Mucosa of rectum (tissue), 2 donors: ENCODE measurements at regions not wholly inside any gene's neighbourhood (a gene's known extent, or its start where the extent isn't known, plus 50 kb on each side); places are given as distances from the start of the nearest gene placed in this dataset.
"Not testable (repeated sequence)": the region's sequence is repeated elsewhere in the genome, so short reads cannot be mapped to it uniquely, and the experiment has no call there.

Source experiments
- H3K27ac ChIP-seq, 2 donors: one replicate each; pipeline ENCODE4 v1.7.0; 2013; ENCODE audit warnings: inconsistent platforms in 2 of 2, low read depth in 2 of 2, low read length in 2 of 2
- H3K27me3 ChIP-seq, 2 donors: one replicate each; pipeline ENCODE4 v1.7.0; 2013; ENCODE audit warnings: low read length in 2 of 2; ENCODE audit not compliant: control insufficient read depth in 2 of 2, insufficient read depth in 2 of 2
- H3K36me3 ChIP-seq, 2 donors: one replicate each; pipeline ENCODE4 v1.7.0; 2013; ENCODE audit warnings: low read length in 2 of 2; ENCODE audit not compliant: control insufficient read depth in 2 of 2, insufficient read depth in 2 of 2
- H3K4me1 ChIP-seq, 2 donors: one replicate each; pipeline ENCODE4 v1.7.0; 2013; ENCODE audit warnings: low read length in 2 of 2, mild to moderate bottlenecking in 1 of 2; ENCODE audit not compliant: control insufficient read depth in 2 of 2, insufficient read depth in 2 of 2
- H3K4me3 ChIP-seq, 2 donors: one replicate each; pipeline ENCODE4 v1.7.0; 2013; ENCODE audit warnings: low read length in 2 of 2
- H3K9ac ChIP-seq, 2 donors: one replicate each; pipeline ENCODE4 v1.7.0; 2013; ENCODE audit warnings: low read length in 2 of 2, low read depth in 1 of 2, mild to moderate bottlenecking in 1 of 2
- H3K9me3 ChIP-seq, 2 donors: one replicate each; pipeline ENCODE4 v1.7.0; 2013; ENCODE audit warnings: low read length in 2 of 2; ENCODE audit not compliant: control insufficient read depth in 2 of 2
- donor health status: healthy.
- donor health status: Normal muscosa, but diverticular disease.

- H3K27me3 ChIP-seq, H3K4me1 ChIP-seq, H3K4me3 ChIP-seq, H3K27ac ChIP-seq, H3K9ac ChIP-seq, H3K36me3 ChIP-seq, H3K9me3 ChIP-seq: not testable (repeated sequence)
Observed at GRCh38 chr21:20048130-20048837, 949.9 kb upstream of the NCAM2 start.

DNA sequence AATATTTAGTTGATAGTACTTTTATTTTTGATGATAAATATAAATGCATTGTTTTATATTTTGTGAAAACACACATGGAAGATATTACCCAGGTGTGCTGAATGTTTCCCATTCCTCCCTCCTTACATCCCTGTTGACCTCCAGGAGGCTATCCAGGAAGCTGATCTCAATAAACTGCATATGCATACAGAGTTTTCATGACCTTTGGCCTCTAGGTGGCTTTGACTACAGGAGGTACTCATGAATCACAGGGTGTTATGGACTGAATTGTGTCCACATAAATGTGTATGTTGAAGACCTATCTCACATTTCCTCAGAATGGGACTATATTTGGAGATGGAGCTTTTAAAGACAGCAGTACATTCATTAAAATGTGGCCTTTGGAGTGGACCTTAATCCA, 914.9 kb upstream of the NCAM2 start:
- Histone ChIP-seq H3K27ac (no peak overlapping the region), H3K27me3 (no peaks in the 10 kb centered on the region), H3K4me1 (no peaks in the 10 kb centered on the region), H3K36me3 (no peaks in the 10 kb centered on the region), H3K4me3 (no peak overlapping the region), H3K9me3 (no peaks in the 10 kb centered on the region), H3K9ac (no peak overlapping the region)

DNA sequence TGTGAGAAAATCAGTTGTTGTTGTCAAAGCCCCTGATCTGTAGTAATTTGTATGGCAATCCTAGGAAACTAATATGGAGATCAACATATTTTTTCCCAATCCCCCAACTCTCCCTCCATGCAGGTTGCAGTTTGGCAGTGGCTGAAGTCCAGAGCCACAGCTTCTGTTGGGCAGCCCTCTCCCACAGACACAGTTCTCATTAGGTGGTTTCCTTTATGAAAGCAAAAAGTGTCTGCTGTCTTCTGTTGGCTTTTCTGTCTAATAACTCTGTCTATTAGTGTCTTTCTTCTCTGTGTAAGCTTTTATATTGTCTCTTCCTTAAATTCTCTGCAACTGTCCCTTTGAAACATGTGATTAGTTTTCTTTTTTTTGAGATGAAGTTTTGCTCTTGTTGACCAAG, 914.3 kb upstream of the NCAM2 start:
- no peak overlapping the region for H3K9ac ChIP-seq
- no peaks in the 10 kb centered on the region for H3K36me3 ChIP-seq
- no peak overlapping the region for H3K27ac ChIP-seq
- no peaks in the 10 kb centered on the region for H3K9me3 ChIP-seq
- no peak overlapping the region for H3K4me3 ChIP-seq
- H3K4me1 ChIP-seq = no peaks in the 10 kb centered on the region
- no peaks in the 10 kb centered on the region for H3K27me3 ChIP-seq

DNA sequence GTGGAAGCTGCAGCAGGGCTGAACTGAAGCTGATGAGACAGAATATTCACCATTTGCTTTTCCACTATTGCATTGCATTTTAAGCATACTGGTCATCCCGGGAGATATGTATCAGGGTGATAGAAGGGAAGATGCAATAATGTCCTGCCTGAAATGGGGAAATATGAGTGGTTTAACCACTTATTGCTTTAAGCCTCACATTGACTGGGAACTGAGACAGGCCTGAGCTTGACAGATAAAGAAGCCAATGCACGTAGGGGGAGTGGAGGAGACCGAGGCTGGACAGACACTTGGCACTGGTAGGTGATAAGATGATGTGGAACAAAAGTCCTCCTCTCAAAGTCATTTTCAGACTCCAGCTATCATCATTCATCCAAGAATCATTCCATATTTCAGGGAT, 911.7 kb upstream of the NCAM2 start:
- no peaks in the 10 kb centered on the region for H3K36me3 ChIP-seq
- no peaks in the 10 kb centered on the region for H3K9me3 ChIP-seq
- H3K4me1 ChIP-seq = no peaks in the 10 kb centered on the region
- no peaks in the 10 kb centered on the region for H3K27me3 ChIP-seq
- H3K4me3 ChIP-seq = no peak overlapping the region
- no peak overlapping the region for H3K9ac ChIP-seq
- no peak overlapping the region for H3K27ac ChIP-seq

DNA sequence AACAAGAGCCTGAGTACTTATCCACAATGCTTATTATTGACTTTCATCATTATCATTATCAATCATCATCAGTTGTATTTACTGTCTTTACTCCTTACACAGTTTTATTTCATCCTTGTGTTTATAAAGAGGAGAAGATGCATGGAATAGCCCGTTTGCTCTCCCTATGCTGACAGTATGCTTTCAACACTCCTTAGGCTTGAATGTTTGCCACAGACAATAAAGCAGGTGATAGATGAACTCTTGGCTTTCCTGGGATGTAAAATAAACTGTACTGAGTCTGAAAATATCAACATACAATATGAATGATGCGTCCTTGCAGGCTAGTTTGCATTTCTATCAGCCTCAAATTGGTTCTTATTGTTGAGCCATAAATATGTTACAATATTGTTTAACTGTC, 891.8 kb upstream of the NCAM2 start:
- Histone ChIP-seq H3K9me3 (no peaks in the 10 kb centered on the region), H3K4me3 (no peak overlapping the region), H3K27ac (no peak overlapping the region), H3K36me3 (no peaks in the 10 kb centered on the region), H3K9ac (no peak overlapping the region), H3K4me1 (no peaks in the 10 kb centered on the region), H3K27me3 (no peaks in the 10 kb centered on the region)

DNA sequence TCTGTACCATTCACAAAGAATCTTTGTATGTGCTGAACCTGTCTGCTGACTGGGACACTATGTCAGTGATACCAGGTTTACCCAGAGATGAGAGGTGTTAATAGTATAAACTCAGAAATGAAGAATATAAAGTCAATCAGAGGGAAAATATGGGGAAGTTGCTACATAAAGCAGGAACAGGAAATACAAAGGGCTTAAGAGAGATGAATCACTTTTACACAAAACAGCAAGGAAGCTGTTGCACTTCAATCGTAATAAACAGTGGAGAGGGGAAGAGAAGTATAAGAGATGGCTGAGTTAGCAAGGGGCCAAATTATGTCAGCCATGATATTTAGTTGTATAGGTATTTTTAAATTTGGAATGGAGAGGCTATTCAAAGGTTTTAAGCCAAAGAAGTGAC, 890.2 kb upstream of the NCAM2 start:
- no peaks in the 10 kb centered on the region for H3K27me3 ChIP-seq
- no peak overlapping the region for H3K4me3 ChIP-seq
- no peak overlapping the region for H3K27ac ChIP-seq
- no peaks in the 10 kb centered on the region for H3K4me1 ChIP-seq
- H3K9me3 ChIP-seq = no peaks in the 10 kb centered on the region
- H3K9ac ChIP-seq = no peak overlapping the region
- no peaks in the 10 kb centered on the region for H3K36me3 ChIP-seq

DNA sequence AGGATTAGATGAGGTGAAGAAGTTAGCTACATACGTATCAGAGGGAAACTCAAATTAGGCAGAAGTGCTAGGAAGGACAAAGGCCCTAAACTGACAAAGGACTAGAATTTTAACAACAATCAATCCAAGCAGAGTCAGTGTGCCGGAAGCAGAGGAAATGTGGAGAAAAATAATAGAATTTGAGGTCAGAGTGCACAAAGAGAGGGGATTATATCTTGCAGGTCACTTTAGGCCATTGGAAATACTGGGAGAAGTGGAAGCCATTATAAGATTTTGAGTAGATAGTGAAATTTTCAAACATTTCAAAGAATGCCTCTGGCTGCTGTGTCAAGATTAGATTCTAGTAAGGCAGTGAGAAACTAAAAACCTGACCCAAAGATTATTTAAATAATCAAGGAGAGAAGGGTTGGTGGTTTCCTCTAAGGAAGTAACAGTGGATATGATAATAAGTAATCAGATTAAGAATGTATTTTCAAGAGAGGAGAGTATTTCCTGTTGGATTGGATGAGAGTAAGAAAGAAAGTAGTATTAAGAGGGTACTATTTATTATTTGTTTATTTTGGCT, 889.2 kb upstream of the NCAM2 start:
- no peaks in the 10 kb centered on the region for H3K36me3 ChIP-seq
- no peaks in the 10 kb centered on the region for H3K27me3 ChIP-seq
- H3K9me3 ChIP-seq = no peaks in the 10 kb centered on the region
- no peaks in the 10 kb centered on the region for H3K4me1 ChIP-seq
- H3K9ac ChIP-seq = no peak overlapping the region
- H3K27ac ChIP-seq = no peak overlapping the region
- no peak overlapping the region for H3K4me3 ChIP-seq

DNA sequence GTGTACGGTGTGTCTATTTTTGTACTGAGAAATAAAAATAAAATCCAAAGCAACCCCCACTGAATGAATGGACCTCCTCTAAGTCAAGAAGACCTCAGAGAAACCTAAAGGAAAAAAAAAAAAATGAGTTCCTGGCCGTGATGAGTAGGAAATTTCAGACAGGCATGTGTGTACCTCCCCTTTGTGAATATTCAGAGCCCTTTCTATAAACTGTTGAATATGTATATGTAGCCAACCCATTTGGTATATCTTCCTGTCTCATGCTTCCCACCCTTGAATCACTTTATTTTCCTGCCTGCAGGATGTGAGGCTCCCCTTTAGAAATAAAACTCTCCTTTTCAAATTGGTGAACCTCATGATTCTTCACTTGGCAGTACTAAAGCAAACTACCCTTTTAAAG, 887.8 kb upstream of the NCAM2 start:
- H3K36me3 ChIP-seq = no peaks in the 10 kb centered on the region
- H3K9me3 ChIP-seq = no peaks in the 10 kb centered on the region
- H3K4me1 ChIP-seq = no peaks in the 10 kb centered on the region
- H3K27me3 ChIP-seq = no peaks in the 10 kb centered on the region
- no peak overlapping the region for H3K27ac ChIP-seq
- H3K9ac ChIP-seq = no peak overlapping the region
- no peak overlapping the region for H3K4me3 ChIP-seq

DNA sequence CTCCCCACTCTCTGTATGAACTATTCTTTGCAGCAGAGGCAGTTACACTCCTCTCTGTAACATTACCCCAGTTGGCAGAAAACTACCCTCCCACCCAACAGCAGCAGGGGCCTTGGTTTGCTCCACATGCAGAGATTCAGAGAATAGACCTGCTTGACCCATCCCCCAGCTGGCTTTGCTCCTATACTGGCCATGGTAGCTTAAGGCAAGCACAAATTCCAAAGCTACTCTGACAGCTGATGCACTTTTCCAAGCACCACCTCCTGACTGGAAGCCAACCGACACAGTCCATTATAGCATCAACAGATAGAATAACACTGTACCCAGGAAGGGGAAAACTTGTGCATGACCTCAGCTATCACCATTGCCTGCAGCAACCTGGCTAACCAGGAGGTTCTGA, 846.5 kb upstream of the NCAM2 start:
- H3K9me3 ChIP-seq = peaks cover 0 to 3% of the 10 kb centered on the region in 2 donors
- no peaks in the 10 kb centered on the region for H3K36me3 ChIP-seq
- H3K27ac ChIP-seq = no peak overlapping the region
- no peaks in the 10 kb centered on the region for H3K27me3 ChIP-seq
- H3K9ac ChIP-seq = no peak overlapping the region
- H3K4me3 ChIP-seq = no peak overlapping the region
- no peaks in the 10 kb centered on the region for H3K4me1 ChIP-seq

DNA sequence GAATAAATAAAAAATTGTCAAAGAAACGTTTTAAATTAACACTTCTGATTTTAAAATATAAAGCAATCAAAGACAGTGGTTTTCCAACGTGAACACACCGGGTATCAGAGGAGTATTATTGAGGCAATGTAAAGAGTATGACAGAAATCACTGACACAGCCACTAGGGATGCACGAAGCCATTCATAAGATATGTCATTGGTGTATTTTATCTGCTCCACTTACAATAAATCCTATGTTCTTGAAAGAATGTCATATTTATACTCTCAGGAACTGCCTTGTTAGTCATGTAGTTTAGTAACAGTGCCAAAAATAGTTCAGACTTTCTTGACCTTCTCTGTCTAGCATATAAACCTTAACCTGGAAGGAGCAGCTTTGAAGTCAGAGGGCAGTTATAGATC, 835.0 kb upstream of the NCAM2 start:
- no peaks in the 10 kb centered on the region for H3K27me3 ChIP-seq
- peaks cover 0 to 3% of the 10 kb centered on the region in 2 donors for H3K9me3 ChIP-seq
- H3K27ac ChIP-seq = no peak overlapping the region
- no peak overlapping the region for H3K9ac ChIP-seq
- H3K36me3 ChIP-seq = no peaks in the 10 kb centered on the region
- no peak overlapping the region for H3K4me3 ChIP-seq
- no peaks in the 10 kb centered on the region for H3K4me1 ChIP-seq
